IMR-90 (cell line): ENCODE measurements at regions not wholly inside any gene's neighbourhood (a gene's known extent, or its start where the extent isn't known, plus 50 kb on each side); places are given as distances from the start of the nearest gene placed in this dataset.

ENCODE experiments used
- CHD1 ChIP-seq: IDR thresholded peaks from 2 replicates; pipeline ENCODE4 v1.6.1; 2012; ENCODE audit warnings: low read depth, low read length, improper control_type of control experiment
- CTCF ChIP-seq: conservative IDR thresholded peaks from 2 replicates; pipeline ENCODE4 v1.5.1; 2012; ENCODE audit warnings: mild to moderate bottlenecking, low read depth, low read length, improper control_type of control experiment
- MAZ ChIP-seq: IDR thresholded peaks from 2 replicates; pipeline ENCODE4 v1.6.1; 2012; ENCODE audit warnings: low read depth, mild to moderate bottlenecking, low read length, improper control_type of control experiment, moderate library complexity, borderline replicate concordance
- MXI1 ChIP-seq: IDR thresholded peaks from 2 replicates; pipeline ENCODE4 v1.6.1; 2012; ENCODE audit warnings: low read depth, mild to moderate bottlenecking, low read length, moderate library complexity, borderline replicate concordance
- POLR2A ChIP-seq: IDR thresholded peaks from 2 replicates; pipeline ENCODE4 v1.6.1; 2012; ENCODE audit warnings: mild to moderate bottlenecking, low read depth, low read length
- RCOR1 ChIP-seq: IDR thresholded peaks from 2 replicates; pipeline ENCODE4 v1.6.1; 2012; ENCODE audit warnings: mild to moderate bottlenecking, low read length, improper control_type of control experiment; ENCODE audit not compliant: insufficient replicate concordance
- SMC3 ChIP-seq: fragments of 150-350 bp; IDR thresholded peaks from 2 replicates; pipeline ENCODE4 v1.6.1; 2016; ENCODE audit warnings: low read depth, mild to moderate bottlenecking, antibody characterized with exemption, low read length, moderate library complexity

DNA sequence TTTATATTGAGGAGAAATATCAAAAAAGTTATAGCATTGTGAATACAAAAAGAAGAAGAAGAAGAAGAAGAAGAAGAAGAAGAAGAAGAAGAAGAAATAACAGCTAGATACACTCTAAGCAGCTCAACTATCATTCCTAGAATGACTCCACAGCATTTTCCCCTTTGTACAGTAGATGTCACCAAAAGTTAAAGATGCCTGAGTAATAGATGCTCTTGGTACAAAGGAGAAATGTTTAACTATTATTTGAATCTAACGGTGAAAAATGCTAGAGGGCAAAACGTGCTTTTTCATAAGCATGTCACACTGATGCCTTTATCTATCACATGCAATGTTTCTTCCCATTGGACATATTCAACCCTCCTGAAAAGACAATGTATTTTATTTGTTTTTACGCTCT, 178.4 kb upstream of the GPRIN3 start:
- TF ChIP-seq MAZ (no peak), CTCF (peak; percentile 79), POLR2A (no peak), RCOR1 (no peak), SMC3 (peak; percentile 62), MXI1 (no peak), CHD1 (no peak)
